OCI-LY3 (cell line): ENCODE measurements at regions not wholly inside any gene's neighbourhood (a gene's known extent, or its start where the extent isn't known, plus 50 kb on each side); places are given as distances from the start of the nearest gene placed in this dataset.

Experiments used
- CTCF ChIP-seq: fragments of 200-600, 300-600 bp; sonication (generic); IDR thresholded peaks from 2 replicates; pipeline ENCODE4 v1.5.1; 2014; ENCODE audit warnings: antibody characterized with exemption, low read length, low read depth
- EZH2phosphoT487 ChIP-seq: fragments of 200-600 bp; shearing (Covaris generic); IDR thresholded peaks from 2 replicates; pipeline ENCODE4 v1.6.1; 2018; ENCODE audit warnings: antibody characterized with exemption, mixed run types, low read depth

GRCh38 chr12:17609701-17610100 is 480.3 kb downstream of the RERGL start:
- no peak for TF ChIP-seq CTCF
- no peak for TF ChIP-seq EZH2phosphoT487
